OCI-LY1 (cell line): ENCODE measurements at regions not wholly inside any gene's neighbourhood (a gene's known extent, or its start where the extent isn't known, plus 50 kb on each side); places are given as distances from the start of the nearest gene placed in this dataset.

Source experiments
- CTCF ChIP-seq: fragments of 200-600 bp; sonication (generic), shearing (Covaris generic); IDR thresholded peaks from 2 replicates; pipeline ENCODE4 v1.5.1; 2017; ENCODE audit warnings: mild to moderate bottlenecking, antibody characterized with exemption, low read length, moderate library complexity, mixed read lengths
- EZH2 ChIP-seq: fragments of 200-600 bp; sonication (generic), shearing (Covaris generic); IDR thresholded peaks from 2 replicates; pipeline ENCODE4 v1.8.0; 2017; ENCODE audit warnings: borderline replicate concordance, mixed run types, mild to moderate bottlenecking, antibody characterized with exemption, low read length, moderate library complexity, mixed read lengths

- TF ChIP-seq EZH2 (no peak), CTCF (no peak)
These were observed 183.5 kb downstream of the LURAP1L start for GRCh38 chr9:12958279-12958678.
